Fibroblast of skin of back (primary cell): ENCODE measurements at regions not wholly inside any gene's neighbourhood (a gene's known extent, or its start where the extent isn't known, plus 50 kb on each side); places are given as distances from the start of the nearest gene placed in this dataset.
"Not testable (repeated sequence)": the region's sequence is repeated elsewhere in the genome, so short reads cannot be mapped to it uniquely, and the experiment has no call there.

ENCODE experiments used
- DNase-seq: peaks from one replicate; pipeline ENCODE4 v3.0.0-alpha.2; 2013

DNA sequence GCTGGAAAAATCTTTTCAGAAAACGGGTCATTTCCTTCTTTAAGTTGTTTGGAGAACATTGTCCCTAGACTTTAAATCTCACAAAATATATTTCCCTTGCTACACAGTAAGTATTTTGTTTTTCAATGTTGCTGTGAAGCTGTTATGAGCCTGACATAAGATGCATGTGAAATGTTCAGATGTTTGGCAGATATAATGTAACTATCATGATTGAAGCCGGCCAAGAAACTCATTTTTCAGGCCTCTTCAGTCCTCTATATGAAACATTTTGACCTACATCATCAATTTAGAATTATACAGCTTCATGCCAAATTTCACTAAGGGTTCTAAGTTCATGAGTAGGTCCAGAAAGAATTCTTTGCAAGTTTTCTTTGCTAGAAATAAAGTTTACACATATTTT, 133.8 kb downstream of the JRKL start:
- DNase-seq, result no peak

DNA sequence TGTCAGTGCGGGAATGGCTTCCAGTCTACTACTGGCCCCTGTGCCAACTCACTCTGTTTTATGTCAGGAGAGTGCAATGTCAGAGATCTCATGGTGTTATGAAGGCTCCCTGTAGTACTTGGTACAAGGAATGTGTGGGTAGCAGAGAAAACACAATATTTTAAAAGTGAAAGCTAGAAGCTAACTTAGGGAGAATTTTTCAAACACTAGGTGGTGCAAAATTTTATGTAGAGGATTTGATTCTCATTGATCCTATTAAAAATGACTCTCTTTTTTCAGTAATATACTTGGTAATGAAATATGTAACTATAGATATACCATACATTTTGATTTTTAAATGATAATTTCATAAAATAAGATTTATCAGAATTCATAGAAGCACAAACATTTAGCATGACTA, 134.7 kb downstream of the JRKL start:
- DNase-seq, result no peak

DNA sequence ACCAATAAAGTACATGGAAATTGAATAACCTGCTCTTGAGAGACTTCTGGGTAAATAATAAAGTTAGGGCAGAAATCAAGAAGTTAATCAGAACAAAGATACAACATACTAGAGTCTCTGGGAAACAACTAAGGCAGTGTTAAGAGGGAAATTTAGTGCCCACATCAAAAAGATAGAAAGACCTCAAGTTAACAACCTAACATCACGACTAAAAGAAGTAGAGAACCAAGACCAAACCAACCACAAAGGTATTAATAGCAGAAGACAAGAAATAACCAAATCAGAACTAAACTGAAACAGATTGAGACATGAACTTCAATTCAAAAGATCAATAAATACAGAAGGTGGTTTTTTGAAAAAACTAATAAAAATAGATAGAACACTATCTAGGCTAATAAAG, 140.7 kb downstream of the JRKL start:
- DNase-seq, result no peak

DNA sequence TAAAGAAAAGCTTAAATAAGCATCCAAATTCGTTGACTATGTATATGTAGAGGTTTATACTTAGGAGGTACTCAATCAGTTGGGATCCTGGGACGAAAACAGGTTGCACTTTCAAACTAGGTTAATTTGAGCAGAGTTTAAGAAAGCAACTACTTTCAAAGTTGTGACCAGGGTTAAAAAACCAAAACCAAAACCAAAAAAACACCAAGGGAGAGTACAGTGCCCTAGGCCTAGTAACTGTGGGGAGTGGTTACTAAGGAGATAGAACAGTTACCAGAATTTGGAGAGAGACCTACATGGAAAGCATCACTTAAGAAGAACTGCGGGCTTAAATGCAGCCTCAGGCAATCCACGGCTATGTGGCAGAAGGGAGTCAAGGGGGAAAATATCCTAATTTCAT, 148.3 kb downstream of the JRKL start:
- DNase-seq, result no peak

DNA sequence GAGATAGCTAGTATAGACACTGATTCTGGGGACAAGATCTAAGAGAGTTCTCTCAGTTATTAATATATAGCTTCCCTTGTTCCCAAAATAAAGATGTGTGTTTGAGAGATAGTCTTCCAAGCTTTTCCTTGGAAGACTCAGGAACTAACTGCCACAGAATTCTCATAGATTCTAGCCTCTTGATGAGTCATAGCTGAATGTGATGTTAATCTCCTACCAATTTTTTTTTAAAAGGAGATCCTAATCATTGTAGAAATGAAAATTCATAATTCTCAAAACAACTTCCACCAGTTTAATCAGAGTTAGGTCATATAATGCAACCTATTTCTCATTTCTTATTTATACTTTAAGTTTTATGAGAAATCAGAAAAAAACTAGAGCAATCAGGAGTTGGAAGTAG, 148.8 kb downstream of the JRKL start:
- DNase-seq, result peak; percentile 8

DNA sequence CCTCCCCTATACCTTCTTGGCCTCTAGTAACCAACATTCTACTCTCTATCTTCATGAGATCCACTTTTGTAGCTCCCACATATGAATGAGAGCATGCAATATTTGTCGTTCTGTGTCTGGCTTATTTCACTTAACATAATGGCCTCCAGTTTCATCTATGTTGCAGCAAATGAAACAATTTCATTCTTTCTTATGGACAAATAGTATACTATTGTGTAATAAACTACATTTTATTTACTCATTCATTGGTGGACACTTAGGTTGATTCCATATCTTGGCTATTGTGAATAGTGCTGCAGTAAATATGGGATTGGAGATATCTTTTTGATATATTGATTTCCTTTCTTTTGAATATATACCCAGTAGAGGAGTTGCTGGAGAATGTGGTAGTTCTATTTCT, 151.1 kb downstream of the JRKL start:
- no peak for DNase-seq

DNA sequence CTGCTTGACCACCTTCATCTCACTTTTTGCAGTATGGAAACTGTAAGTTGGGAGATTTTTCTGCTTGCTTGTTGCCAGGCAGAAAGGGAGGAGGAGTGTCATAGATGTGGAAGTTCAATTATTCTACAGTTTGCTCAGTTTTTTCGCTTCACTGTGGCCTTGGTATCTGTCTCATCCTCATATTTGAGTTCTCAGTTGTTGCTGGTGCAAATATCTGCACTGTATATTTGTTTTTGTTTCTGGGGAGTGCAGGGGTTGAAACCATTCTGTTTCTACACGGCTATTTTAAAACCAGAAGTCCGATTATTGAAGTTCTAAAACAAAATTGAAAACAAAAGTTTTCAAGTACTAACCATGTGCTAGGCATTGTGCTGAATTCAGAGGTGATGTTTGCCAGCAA, 153.4 kb downstream of the JRKL start:
- no peak for DNase-seq

DNA sequence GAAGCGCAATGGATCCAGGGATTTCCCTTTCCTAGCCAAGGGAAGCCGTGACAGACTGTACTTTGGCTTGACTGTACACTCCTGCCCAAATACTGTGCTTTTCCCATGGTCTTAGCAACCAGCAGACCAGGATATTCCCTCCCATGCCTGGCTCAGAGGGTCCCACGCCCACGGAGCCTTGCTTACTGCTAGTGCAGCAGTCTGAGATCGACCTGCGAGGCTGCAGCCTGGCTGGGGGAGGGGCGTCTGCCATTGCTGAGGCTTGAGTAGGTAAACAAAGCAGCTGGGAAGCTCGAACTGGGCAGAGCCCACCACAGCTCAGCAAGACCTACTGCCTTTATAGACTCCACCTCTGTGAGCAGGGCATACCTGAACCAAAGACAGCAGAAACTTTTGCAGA, 155.4 kb downstream of the JRKL start:
- DNase-seq, result not testable (repeated sequence)

DNA sequence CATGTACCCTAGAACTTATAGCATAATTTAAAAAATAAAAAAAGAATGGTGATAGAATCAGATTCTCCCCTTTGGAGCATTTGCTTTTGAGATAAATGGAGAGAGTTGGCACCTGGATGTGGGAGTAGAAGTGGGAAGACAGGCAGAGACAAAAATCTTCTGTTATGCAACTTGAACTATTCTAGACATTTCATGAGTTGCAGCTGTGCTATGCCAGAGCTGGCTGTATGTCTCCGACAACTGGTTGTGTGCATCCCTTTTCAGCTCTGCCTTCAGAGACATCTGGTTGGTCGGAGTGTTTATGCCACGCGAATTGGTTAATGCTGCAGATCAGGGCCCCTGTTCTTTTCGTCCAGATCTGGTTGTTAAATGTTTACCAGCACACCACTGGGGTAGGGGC, 161.3 kb downstream of the JRKL start:
- DNase-seq, result no peak

DNA sequence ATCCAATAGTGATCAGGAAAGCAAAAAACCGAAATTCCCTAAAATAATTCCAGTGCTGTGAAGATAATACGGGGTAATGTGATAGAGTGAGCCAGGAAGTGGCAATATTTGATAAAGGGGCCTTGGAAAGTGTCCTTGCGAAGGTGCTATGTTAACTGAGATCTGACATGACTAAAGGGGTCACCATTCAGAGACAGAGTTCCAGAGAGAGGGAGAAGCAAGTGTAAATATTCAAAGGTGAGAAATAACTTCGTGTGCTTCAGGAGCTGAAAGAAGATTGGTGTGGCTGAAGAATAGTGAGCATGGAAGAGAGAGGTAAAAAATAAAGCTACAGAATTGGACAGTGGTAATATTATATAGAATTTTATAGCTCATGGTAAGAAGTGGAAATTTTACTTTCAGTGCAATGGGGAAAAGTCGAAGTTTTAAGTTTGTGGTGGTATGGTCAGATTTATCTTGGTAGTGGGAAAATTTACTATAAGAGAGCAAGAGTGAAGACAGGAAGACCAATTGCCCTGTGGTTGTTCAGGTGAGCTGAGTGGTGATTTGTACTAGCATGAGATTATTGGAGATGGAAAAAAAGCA, 164.5 kb downstream of the JRKL start:
- no peak for DNase-seq

DNA sequence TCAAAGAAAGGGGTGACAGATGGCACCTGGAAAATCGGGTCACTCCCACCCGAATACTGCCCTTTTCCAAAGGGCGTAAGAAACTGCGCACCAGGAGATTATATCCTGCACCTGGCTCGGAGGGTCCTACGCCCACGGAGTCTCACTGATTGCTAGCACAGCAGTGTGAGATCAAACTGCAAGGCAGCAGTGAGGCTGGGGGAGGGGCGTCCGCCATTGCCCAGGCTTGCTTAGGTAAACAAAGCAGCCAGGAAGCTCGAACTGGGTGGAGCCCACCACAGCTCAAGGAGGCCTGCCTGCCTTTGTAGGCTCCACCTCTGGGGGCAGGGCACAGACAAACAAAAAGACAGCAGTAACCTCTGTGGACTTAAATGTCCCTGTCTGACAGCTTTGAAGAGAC, 166.0 kb downstream of the JRKL start:
- DNase-seq, result not testable (repeated sequence)

DNA sequence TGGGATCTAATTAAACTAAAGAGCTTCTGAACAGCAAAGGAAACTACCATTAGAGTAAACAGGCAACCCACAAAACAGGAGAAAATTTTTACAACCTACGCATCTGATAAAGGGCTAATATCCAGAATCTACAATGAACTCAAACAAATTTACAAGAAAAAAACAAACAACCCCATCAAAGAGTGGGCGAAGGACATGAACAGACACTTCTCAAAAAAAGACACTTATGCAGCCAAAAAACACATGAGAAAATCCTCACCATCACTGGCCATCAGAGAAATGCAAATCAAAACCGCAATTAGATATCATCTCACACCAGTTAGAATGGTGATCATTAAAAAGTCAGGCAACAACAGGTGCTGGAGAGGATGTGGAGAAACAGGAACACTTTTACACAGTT, 170.9 kb downstream of the JRKL start:
- DNase-seq, result not testable (repeated sequence)

DNA sequence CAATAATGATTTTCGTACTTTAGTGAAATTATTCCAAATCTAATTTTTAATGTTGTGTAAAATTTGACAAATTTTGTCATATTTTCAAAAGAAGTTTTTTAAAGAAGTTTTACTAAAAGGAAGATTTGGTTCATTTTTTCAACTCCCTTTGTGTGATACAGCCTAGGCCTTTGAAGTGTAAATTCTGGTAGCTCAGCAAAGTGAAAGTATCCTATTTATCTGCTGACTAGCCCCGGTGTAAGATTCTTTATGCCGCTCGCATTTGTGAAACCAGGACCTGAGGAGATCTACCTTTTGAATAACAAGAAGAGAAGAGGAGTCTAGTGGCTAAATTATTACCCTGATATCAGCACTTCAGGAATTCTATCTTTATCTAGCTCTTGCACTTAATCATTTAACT, 177.4 kb downstream of the JRKL start:
- DNase-seq, result no peak

DNA sequence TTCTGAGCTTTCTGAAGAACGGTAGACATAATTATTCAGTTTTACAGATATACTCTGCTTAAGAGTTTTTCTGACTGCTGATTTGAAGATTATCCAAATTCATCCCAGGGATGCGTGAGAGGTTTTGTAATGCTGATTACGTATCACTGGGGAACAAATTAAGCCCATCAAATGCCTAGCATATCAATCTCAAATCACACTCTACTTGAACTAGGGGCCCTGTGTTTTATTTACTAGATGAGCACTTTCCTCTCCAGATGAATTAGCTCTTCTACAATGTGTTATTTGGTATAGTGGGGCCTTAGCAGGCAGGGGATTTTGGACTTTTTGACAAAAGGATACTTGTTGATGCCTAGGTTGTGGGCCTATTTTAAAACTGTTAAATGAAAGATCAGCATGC, 177.9 kb downstream of the JRKL start:
- no peak for DNase-seq

DNA sequence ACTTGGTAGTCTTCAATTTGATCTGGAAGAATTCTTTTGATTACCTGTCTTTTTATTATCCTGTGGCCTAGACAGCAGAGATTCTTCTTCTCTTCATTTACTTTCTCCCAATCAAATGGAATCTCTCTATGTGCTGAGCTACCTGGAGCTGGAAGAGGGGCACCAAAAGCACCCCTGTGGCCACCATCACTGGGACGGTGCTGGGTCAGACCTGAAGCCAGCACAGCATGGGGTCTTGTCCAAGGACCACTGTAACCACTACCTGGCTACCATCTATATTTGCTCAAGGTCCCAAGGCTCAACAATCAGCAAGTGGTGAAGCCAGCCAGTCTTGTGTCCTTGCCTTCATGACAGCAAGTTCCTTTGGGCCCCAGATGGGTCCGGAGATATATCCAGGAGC, 186.6 kb downstream of the JRKL start:
- DNase-seq, result no peak

DNA sequence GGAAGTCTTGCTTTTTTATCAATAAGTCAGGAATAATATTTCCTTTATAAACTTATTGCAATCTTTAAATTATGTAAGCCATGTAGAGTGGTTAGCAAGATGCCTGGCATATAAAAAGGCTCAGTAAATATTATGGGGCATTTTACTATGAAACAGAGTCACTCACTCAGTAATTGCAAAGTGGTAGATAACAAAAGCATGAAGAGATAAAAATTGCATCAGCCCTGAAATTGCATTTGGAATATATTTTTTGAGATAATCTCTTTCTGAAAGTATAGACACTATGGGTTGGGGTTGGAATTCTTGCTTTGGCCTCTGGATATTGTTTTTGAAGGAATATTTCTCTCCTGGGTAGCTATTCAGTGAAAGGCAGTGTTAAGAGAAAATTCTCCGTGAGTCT, 188.6 kb downstream of the JRKL start:
- no peak for DNase-seq

DNA sequence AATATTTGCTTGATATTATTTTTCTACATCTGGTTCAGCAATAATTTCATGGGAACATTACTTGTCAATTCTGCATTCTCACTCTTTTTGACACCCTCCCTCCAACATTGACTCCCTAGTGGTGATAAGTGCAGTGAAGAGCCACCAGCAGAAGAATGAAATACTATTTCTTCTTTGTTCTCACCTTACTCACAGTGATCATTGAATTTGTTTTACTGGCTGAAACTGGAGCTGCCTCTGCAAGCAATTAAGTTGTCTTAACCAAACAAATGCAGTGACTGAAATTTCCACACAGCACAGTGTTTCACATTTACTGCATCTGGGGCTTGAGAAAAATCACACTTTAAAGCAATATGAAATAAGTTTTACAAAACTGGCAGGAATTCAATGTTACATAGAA, 189.8 kb downstream of the JRKL start:
- no peak for DNase-seq

DNA sequence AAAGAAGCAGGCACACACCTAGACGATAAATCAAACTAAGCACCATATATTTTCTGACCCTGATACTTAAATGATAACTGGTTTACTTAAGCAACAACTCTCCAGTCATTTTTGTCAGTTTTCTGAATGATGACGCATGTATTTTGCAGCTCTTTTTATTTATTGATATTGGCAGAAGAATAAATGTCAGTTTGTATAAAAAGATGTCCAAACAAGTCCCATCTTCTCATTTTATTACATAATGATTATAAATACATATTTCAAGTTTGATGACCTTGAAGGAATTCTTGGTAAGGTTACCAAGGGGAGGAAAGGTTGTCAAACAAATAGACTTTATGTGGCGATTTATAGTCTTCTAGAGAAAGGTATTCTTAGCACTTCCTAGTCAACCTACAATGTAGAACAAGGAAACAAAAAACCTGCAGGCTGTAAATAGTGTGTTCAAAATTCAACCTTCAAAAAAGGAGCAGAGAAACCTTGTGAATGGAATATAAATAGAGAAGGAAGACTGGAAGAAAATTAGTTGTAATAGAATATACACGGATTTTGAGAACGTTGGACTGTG, 190.7 kb downstream of the JRKL start:
- DNase-seq, result no peak

DNA sequence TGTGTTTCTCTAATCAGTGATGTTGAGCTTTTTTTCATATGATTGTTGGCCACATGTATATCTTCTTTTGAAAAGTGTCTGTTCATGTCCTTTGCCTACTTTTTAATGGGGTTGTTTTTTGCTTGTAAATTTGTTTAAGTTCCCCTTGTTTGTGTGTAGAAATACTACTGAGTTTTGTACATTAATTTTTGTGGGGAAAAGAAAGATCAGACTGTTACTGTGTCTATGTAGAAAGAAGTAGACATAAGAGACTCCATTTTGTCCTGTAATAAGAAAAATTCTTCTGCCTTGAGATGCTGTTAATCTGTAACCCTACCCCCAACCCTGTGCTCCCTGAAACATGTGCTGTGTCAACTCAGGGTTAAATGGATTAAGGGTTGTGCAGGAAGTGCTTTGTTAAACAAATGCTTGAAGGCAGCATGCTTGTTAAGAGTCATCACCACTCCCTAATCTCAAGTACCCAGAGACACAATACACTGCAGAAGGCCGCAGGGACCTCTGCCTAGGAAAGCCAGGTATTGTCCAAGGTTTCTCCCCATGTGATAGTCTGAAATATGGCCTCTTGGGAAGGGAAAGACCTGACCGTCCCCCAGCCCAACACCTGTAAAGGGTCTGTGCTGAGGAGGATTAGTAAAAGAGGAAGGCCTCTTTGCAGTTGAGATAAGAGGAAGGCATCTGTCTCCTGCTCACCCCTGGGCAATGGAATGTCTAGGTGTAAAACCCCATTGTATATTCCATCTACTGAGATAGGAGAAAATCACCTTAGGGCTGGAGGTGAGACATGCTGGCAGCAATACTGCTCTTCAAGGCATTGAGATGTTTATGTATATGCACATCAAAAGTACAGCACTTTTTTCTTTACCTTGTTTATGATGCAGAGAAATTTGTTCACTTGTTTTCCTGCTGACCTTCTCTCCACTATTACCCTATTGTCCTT, 196.4 kb downstream of the JRKL start:
- DNase-seq, result not testable (repeated sequence)

DNA sequence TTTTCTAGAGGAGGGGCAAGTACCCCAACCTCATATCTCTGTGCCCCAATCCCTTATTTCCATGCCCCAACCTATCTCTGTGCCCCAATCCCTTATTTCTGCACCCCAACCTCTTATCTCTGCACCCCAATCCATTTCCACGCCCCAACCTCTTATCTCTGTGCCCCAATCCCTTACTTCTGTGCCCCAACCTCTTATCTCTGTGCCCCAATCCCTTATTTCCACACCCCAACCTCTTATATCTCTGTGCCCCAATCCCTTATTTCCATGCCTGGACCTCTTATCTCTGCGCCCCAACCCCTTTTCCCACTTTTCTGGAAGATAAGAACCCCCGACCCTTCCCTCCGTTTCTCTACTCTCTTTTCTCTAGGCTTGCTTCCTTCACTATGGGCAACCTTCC, 199.0 kb downstream of the JRKL start:
- DNase-seq, result not testable (repeated sequence)

DNA sequence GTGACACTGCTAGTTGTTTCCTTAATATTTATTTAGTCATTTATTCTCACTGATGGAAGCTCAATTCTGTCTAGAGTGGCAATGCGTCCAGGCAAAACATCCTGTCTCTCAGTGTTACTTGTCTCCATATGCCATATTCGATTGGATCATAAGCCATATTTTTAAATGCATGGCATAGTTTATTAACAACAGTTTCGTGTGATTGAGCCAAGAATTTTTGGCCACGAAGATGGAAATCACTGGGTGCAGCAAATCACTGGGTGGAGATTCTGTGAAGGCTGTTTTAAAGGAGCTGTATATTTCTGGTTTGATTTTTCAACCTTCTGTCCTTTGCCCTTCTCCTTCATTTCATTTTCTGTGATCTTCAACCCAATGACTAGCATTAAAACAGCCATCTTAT, 205.2 kb downstream of the JRKL start:
- DNase-seq, result no peak

DNA sequence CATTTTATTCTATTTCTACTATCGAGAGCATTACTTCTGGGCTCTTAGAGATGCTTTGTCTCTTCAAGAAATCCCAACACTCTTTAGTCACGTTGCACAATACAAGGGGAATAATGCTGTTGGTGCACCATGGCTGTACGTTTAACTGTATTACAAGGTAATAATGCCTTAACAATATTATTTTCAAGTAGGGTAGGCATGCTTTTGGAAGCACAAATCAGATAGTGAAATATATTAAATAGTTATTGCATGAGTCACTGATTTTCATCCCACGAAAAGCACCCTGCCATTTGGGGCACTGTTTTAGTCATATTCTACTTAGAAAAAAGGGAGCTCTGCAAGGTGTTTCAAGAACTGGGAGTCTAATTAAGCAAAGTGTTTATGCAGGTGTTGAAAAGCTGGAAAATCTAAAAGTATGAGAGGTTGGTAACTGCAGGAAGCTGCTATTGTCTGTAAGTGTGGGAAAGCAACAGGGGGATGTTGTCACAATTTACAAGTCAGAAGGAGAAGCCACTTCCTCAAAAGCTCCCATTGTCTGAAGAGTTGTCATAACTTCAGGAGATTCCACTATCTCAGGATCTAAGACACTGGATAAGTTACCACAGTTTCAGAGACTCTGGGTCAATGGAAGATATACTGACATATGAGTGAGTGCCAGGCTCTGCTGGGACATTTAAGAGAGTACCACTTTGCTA, 218.2 kb downstream of the JRKL start:
- no peak for DNase-seq

DNA sequence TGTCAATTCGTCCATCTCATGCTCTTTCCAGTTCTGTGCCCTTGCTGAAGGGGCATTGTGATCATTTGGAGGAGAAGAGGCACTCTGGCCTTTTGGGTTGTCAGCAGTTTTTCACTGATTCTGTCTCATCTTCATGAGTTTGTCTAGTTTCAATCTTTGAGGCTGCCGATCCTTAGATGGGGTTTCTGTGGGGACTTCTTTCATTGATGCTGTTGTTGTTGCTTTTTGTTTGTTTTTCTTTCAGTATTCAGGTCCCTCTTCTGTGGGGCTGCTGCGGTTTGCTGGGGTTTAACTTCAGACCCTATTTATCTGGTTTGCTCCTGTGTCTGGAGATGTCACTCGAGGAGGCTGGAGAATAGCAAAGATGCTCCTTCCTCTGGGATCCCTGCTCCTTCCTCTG, 224.3 kb downstream of the JRKL start:
- no peak for DNase-seq
